IMR-90 (cell line): ENCODE measurements at regions not wholly inside any gene's neighbourhood (a gene's known extent, or its start where the extent isn't known, plus 50 kb on each side); places are given as distances from the start of the nearest gene placed in this dataset.

Experiments
- ATAC-seq: fragments of 200-7000 bp; cut with Tn5 transposase; 2 replicates; pipeline ENCODE4 v1.9.1; 2020; ENCODE audit warnings: low read depth, mild to moderate bottlenecking, moderate library complexity
- BruUV-seq: library from RNA; stranded (reverse); fragments of 400-500 nt; replicated peaks from 2 replicates; lab custom pipeline; 2021; lab: Mats Ljungman, UMichigan
- CTCF ChIA-PET: fragments of 300-600 bp; formaldehyde crosslinking; extraction: SDS; loops from one replicate; lab custom pipeline; 2021; ENCODE audit warnings: antibody characterized with exemption; lab: Yijun Ruan, JAX
- POLR2A ChIA-PET: fragments of 300-600 bp; sonication (Branson Sonifier 250); formaldehyde crosslinking; loops from one replicate; lab custom pipeline; 2022; ENCODE audit warnings: antibody characterized with exemption; ENCODE audit not compliant: unreplicated experiment; lab: Charles Lee
- DNase-seq: peaks from one replicate; pipeline ENCODE4 v3.0.0; 2013
- H2AFZ ChIP-seq: replicated peaks from 2 replicates; pipeline ENCODE3; 2013; ENCODE audit warnings: low read length, mild to moderate bottlenecking; ENCODE audit not compliant: poor library complexity
- H2AK5ac ChIP-seq: 2 replicates; pipeline ENCODE4 v1.6.1; 2013; ENCODE audit warnings: low read depth, low read length, inconsistent platforms
- H2AK9ac ChIP-seq: replicated peaks from 2 replicates; pipeline ENCODE3; 2013; ENCODE audit warnings: mild to moderate bottlenecking, low read depth, low read length, moderate library complexity; ENCODE audit not compliant: poor library complexity
- H2BK120ac ChIP-seq: 2 replicates; pipeline ENCODE4 v1.6.1; 2013; ENCODE audit warnings: low read depth, low read length, inconsistent platforms
- H2BK15ac ChIP-seq: 3 replicates; pipeline ENCODE4 v1.6.1; 2013; ENCODE audit warnings: low read depth, low read length, inconsistent platforms
- H2BK20ac ChIP-seq: 2 replicates; pipeline ENCODE4 v1.6.1; 2013; ENCODE audit warnings: low read depth, mild to moderate bottlenecking, inconsistent platforms, low read length, moderate library complexity
- H2BK5ac ChIP-seq: 2 replicates; pipeline ENCODE4 v1.6.1; 2013; ENCODE audit warnings: mild to moderate bottlenecking, low read depth, low read length, inconsistent platforms; ENCODE audit not compliant: poor library complexity, severe bottlenecking
- H3K14ac ChIP-seq: replicated peaks from 2 replicates; pipeline ENCODE4 v1.6.1; 2013; ENCODE audit warnings: low read depth, low read length, inconsistent platforms
- H3K18ac ChIP-seq: 2 replicates; pipeline ENCODE4 v1.6.1; 2013; ENCODE audit warnings: low read depth, low read length, control low read depth
- H3K23ac ChIP-seq: 2 replicates; pipeline ENCODE4 v1.6.1; 2013; ENCODE audit warnings: low read depth, low read length, inconsistent platforms
- H3K27ac ChIP-seq: 2 replicates; pipeline ENCODE4 v1.5.1; 2013; ENCODE audit warnings: mild to moderate bottlenecking, control low read depth, low read length; ENCODE audit not compliant: insufficient read depth
- H3K27me3 ChIP-seq: 2 replicates; pipeline ENCODE4 v1.6.1; 2013; ENCODE audit warnings: low read length; ENCODE audit not compliant: control insufficient read depth, insufficient read depth
- H3K36me3 ChIP-seq: 2 replicates; pipeline ENCODE4 v1.6.1; 2013; ENCODE audit warnings: low read length, mixed read lengths; ENCODE audit not compliant: control insufficient read depth, insufficient read depth
- H3K4ac ChIP-seq: 2 replicates; pipeline ENCODE4 v1.6.1; 2013; ENCODE audit warnings: low read depth, low read length, inconsistent platforms
- H3K4me1 ChIP-seq: 2 replicates; pipeline ENCODE4 v1.6.1; 2013; ENCODE audit warnings: low read length, mixed read lengths; ENCODE audit not compliant: control insufficient read depth, insufficient read depth
- H3K4me2 ChIP-seq: 2 replicates; pipeline ENCODE4 v1.6.1; 2013; ENCODE audit warnings: low read depth, mild to moderate bottlenecking, control low read depth, low read length, moderate library complexity
- H3K4me3 ChIP-seq: 2 replicates; pipeline ENCODE4 v1.5.1; 2013; ENCODE audit warnings: low read depth, mild to moderate bottlenecking, control low read depth, low read length, moderate library complexity; ENCODE audit not compliant: insufficient read depth
- H3K56ac ChIP-seq: 2 replicates; pipeline ENCODE4 v1.6.1; 2013; ENCODE audit warnings: low read length, inconsistent platforms; ENCODE audit not compliant: insufficient read depth; ENCODE audit errors: extremely low read depth
- H3K79me1 ChIP-seq, 2 experiments: 2 replicates each; pipeline ENCODE4 v1.6.1; 2013; ENCODE audit warnings: low read length in 2 of 2, inconsistent platforms in 1 of 2, low read depth in 1 of 2
- H3K9ac ChIP-seq: 2 replicates; pipeline ENCODE4 v1.6.1; 2013; ENCODE audit warnings: low read depth, low read length, control low read depth
- H3K9me1 ChIP-seq: 2 replicates; pipeline ENCODE4 v1.6.1; 2013; ENCODE audit warnings: low read length, inconsistent platforms; ENCODE audit not compliant: insufficient read depth
- H3K9me3 ChIP-seq: 2 replicates; pipeline ENCODE4 v1.6.1; 2013; ENCODE audit warnings: low read length; ENCODE audit not compliant: control insufficient read depth, insufficient read depth
- H4K20me1 ChIP-seq: 2 replicates; pipeline ENCODE4 v1.6.1; 2013; ENCODE audit warnings: low read length, inconsistent platforms; ENCODE audit not compliant: insufficient read depth
- H4K5ac ChIP-seq: 2 replicates; pipeline ENCODE4 v1.6.1; 2013; ENCODE audit warnings: mild to moderate bottlenecking, low read depth, low read length, control low read depth
- H4K8ac ChIP-seq, 2 experiments: 2 replicates each; pipeline ENCODE4 v1.6.1; 2013; ENCODE audit warnings: low read depth in 2 of 2, low read length in 2 of 2, control low read depth in 1 of 2, inconsistent platforms in 1 of 2
- H4K91ac ChIP-seq: 2 replicates; pipeline ENCODE4 v1.6.1; 2013; ENCODE audit warnings: low read depth, low read length, inconsistent platforms; ENCODE audit not compliant: insufficient read depth
- CHD1 ChIP-seq: IDR thresholded peaks from 2 replicates; pipeline ENCODE4 v1.6.1; 2012; ENCODE audit warnings: low read depth, low read length, improper control_type of control experiment
- MAZ ChIP-seq: IDR thresholded peaks from 2 replicates; pipeline ENCODE4 v1.6.1; 2012; ENCODE audit warnings: low read depth, mild to moderate bottlenecking, low read length, improper control_type of control experiment, moderate library complexity, borderline replicate concordance
- RCOR1 ChIP-seq: IDR thresholded peaks from 2 replicates; pipeline ENCODE4 v1.6.1; 2012; ENCODE audit warnings: mild to moderate bottlenecking, low read length, improper control_type of control experiment; ENCODE audit not compliant: insufficient replicate concordance
- SMC3 ChIP-seq: fragments of 150-350 bp; IDR thresholded peaks from 2 replicates; pipeline ENCODE4 v1.6.1; 2016; ENCODE audit warnings: low read depth, mild to moderate bottlenecking, antibody characterized with exemption, low read length, moderate library complexity
- WGBS, 2 experiments: methylation state at CpG; one replicate each; pipeline versions ENCODE4 v1.1.5 to v1.1.7; 2013; ENCODE audit warnings: missing lambda C conversion rate in 2 of 2; ENCODE audit not compliant: insufficient read length in 1 of 2; ENCODE audit errors: extremely low coverage in 2 of 2; 5-methylcytosine and 5-hydroxymethylcytosine counted together
- dilution Hi-C: fragments of 300-500 bp; cut with HindIII; formaldehyde crosslinking; loops from one replicate; pipeline ENCODE4 v1.14.3; 2018; ENCODE audit warnings: low sequenced_read_pairs; ENCODE audit not compliant: unreplicated experiment
- in situ Hi-C: fragments of 300-500 bp; cut with MboI; formaldehyde crosslinking; loops from 3 replicates; pipeline ENCODE4 v1.14.3; 2019; ENCODE audit warnings: low sequenced_read_pairs, inconsistent platforms, mixed read lengths
- intact Hi-C: fragments of 100-400 bp; cut with micrococcal nuclease; formaldehyde crosslinking; loops from 2 replicates; pipeline ENCODE4 v1.10.0; 2022

- intact Hi-C loops: no loop called here
- Histone ChIP-seq H3K56ac (no peak overlapping the region), H3K14ac (no peak overlapping the region), H3K79me1 (no peaks in the 10 kb centered on the region), H3K18ac (no peak overlapping the region), H4K8ac (no peak overlapping the region), H3K9me1 (no peaks in the 10 kb centered on the region), H2BK20ac (no peak overlapping the region), H4K5ac (no peak overlapping the region), H3K4me3 (no peak overlapping the region), H3K4me1 (no peaks in the 10 kb centered on the region), H3K23ac (no peak overlapping the region), H2AK5ac (no peak overlapping the region), H4K91ac (no peak overlapping the region), H4K20me1 (no peaks in the 10 kb centered on the region), H2BK5ac (no peak overlapping the region), H3K27me3 (peaks cover 25% of the 10 kb centered on the region), H3K36me3 (no peaks in the 10 kb centered on the region), H3K4me2 (no peak overlapping the region), H2BK120ac (no peak overlapping the region), H2AK9ac (no peak overlapping the region), H2BK15ac (no peak overlapping the region), H3K9me3 (no peaks in the 10 kb centered on the region), H3K9ac (no peak overlapping the region), H3K4ac (no peak overlapping the region), H3K27ac (no peak overlapping the region), H2AFZ (no peak overlapping the region)
- BruUV-seq: no TSS peak
- CTCF ChIA-PET: no interaction called here
- ATAC-seq (no peak), DNase-seq (no peak)
- 20% methylated on average over 1 of the region's 4 CpGs; no CpG with 5 or more reads in 1 of the 2 experiments for whole genome bisulfite sequencing, 2 experiments
- no peak for TF ChIP-seq MAZ
- no peak for TF ChIP-seq RCOR1
- no peak for TF ChIP-seq SMC3
- TF ChIP-seq CHD1: no peak
- dilution Hi-C loops: no loop called here
- POLR2A ChIA-PET: no interaction called here
- in situ Hi-C loops: no loop called here
Observed at GRCh38 chr2:236901956-236902355, 183.7 kb upstream of the COPS8 start.
